Smooth muscle cell (in vitro differentiated cells): ENCODE measurements at regions not wholly inside any gene's neighbourhood (a gene's known extent, or its start where the extent isn't known, plus 50 kb on each side); places are given as distances from the start of the nearest gene placed in this dataset.

Source experiments
- DNase-seq: peaks from one replicate; lab custom pipeline; 2025; ENCODE audit not compliant: unreplicated experiment; lab: John Stamatoyannopoulos, UW
- H2AFZ ChIP-seq: fragments of 200-600 bp; sonication (generic); 2 replicates; pipeline ENCODE4 v1.6.0; 2016; ENCODE audit warnings: antibody characterized with exemption, low read depth, mild to moderate bottlenecking
- H3F3A ChIP-seq: fragments of 200-600 bp; sonication (generic); 2 replicates; pipeline ENCODE4 v1.6.0; 2017; ENCODE audit warnings: antibody characterized with exemption, low read depth
- H3K27ac ChIP-seq: fragments of 200-600 bp; sonication (generic); 2 replicates; pipeline ENCODE4 v1.5.1; 2016; ENCODE audit warnings: low read depth, mild to moderate bottlenecking
- H3K27me3 ChIP-seq: fragments of 200-600 bp; sonication (generic); 2 replicates; pipeline ENCODE4 v1.6.1; 2016; ENCODE audit warnings: low read depth, mild to moderate bottlenecking
- H3K36me3 ChIP-seq: fragments of 200-600 bp; sonication (generic); 2 replicates; pipeline ENCODE4 v1.5.1; 2016; ENCODE audit warnings: low read depth
- H3K4me1 ChIP-seq: fragments of 200-600 bp; sonication (generic); 2 replicates; pipeline ENCODE4 v1.5.1; 2016; ENCODE audit warnings: low read depth
- H3K4me2 ChIP-seq: fragments of 200-600 bp; sonication (generic); 2 replicates; pipeline ENCODE4 v1.6.0; 2016; ENCODE audit warnings: mild to moderate bottlenecking
- H3K4me3 ChIP-seq: fragments of 200-600 bp; sonication (generic); 2 replicates; pipeline ENCODE4 v1.5.1; 2016; ENCODE audit warnings: mild to moderate bottlenecking
- H3K79me2 ChIP-seq: fragments of 200-600 bp; sonication (generic); 2 replicates; pipeline ENCODE4 v1.6.0; 2016; ENCODE audit warnings: low read depth, mild to moderate bottlenecking
- H3K9ac ChIP-seq: fragments of 200-600 bp; sonication (generic); 2 replicates; pipeline ENCODE4 v1.6.0; 2016; ENCODE audit warnings: low read depth
- H3K9me3 ChIP-seq: fragments of 200-600 bp; sonication (generic); replicated peaks from 2 replicates; pipeline ENCODE4 v1.5.1; 2016; ENCODE audit warnings: low read depth
- H4K20me1 ChIP-seq: fragments of 200-600 bp; sonication (generic); 2 replicates; pipeline ENCODE4 v1.6.0; 2016; ENCODE audit warnings: low read depth
- CTCF ChIP-seq: fragments of 200-600 bp; sonication (generic); IDR thresholded peaks from 2 replicates; pipeline ENCODE4 v1.5.1; 2017; ENCODE audit warnings: borderline replicate concordance, mild to moderate bottlenecking, antibody characterized with exemption; ENCODE audit not compliant: insufficient read depth, poor library complexity, severe bottlenecking
- WGBS: methylation state at CpG from one replicate; pipeline ENCODE4 v1.1.7; 2016; ENCODE audit warnings: low lambda C conversion rate; 5-methylcytosine and 5-hydroxymethylcytosine counted together

GRCh38 chr12:74185360-74185759, 352.3 kb upstream of the ATXN7L3B start:
- DNase-seq, result no peak
- no peaks in the 10 kb centered on the region for H3K79me2 ChIP-seq
- no peaks in the 10 kb centered on the region for H3K27me3 ChIP-seq
- TF ChIP-seq CTCF, result no peak
- no peak overlapping the region for H3K9ac ChIP-seq
- no peaks in the 10 kb centered on the region for H4K20me1 ChIP-seq
- H3K4me3 ChIP-seq, result no peak overlapping the region
- no peak overlapping the region for H3K4me2 ChIP-seq
- H3K36me3 ChIP-seq, result no peaks in the 10 kb centered on the region
- no peaks in the 10 kb centered on the region for H3K9me3 ChIP-seq
- no peaks in the 10 kb centered on the region for H3K4me1 ChIP-seq
- 45% methylated on average over 2 of the region's 2 CpGs for WGBS
- H2AFZ ChIP-seq, result no peak overlapping the region
- no peaks in the 10 kb centered on the region for H3F3A ChIP-seq
- H3K27ac ChIP-seq, result no peak overlapping the region

- DNase-seq, result no peak
- H3F3A ChIP-seq, result no peaks in the 10 kb centered on the region
- 65% methylated on average over 2 of the region's 2 CpGs for WGBS
- H3K4me3 ChIP-seq, result no peak overlapping the region
- H3K27ac ChIP-seq, result no peak overlapping the region
- no peak overlapping the region for H2AFZ ChIP-seq
- no peak overlapping the region for H3K4me2 ChIP-seq
- no peak overlapping the region for H3K9ac ChIP-seq
- H3K79me2 ChIP-seq, result no peaks in the 10 kb centered on the region
- H3K4me1 ChIP-seq, result no peaks in the 10 kb centered on the region
- no peaks in the 10 kb centered on the region for H3K9me3 ChIP-seq
- no peak for TF ChIP-seq CTCF
- H3K36me3 ChIP-seq, result no peaks in the 10 kb centered on the region
- no peaks in the 10 kb centered on the region for H3K27me3 ChIP-seq
- no peaks in the 10 kb centered on the region for H4K20me1 ChIP-seq
These were observed 344.4 kb upstream of the ATXN7L3B start for GRCh38 chr12:74193191-74193590.

- no peak overlapping the region for H3K4me3 ChIP-seq
- no peaks in the 10 kb centered on the region for H4K20me1 ChIP-seq
- no peak overlapping the region for H3K9ac ChIP-seq
- no peak overlapping the region for H3K4me2 ChIP-seq
- no peak overlapping the region for H3K27ac ChIP-seq
- no peak for TF ChIP-seq CTCF
- no peaks in the 10 kb centered on the region for H3K79me2 ChIP-seq
- H3K27me3 ChIP-seq, result no peaks in the 10 kb centered on the region
- H3K4me1 ChIP-seq, result no peaks in the 10 kb centered on the region
- H3F3A ChIP-seq, result no peaks in the 10 kb centered on the region
- H3K9me3 ChIP-seq, result no peaks in the 10 kb centered on the region
- no peak overlapping the region for H2AFZ ChIP-seq
- 83% methylated on average over 3 of the region's 3 CpGs for WGBS
- DNase-seq, result no peak
- H3K36me3 ChIP-seq, result no peaks in the 10 kb centered on the region
These were observed 333.4 kb upstream of the ATXN7L3B start for GRCh38 chr12:74204236-74204635.

- no peak overlapping the region for H2AFZ ChIP-seq
- no peak overlapping the region for H3K4me3 ChIP-seq
- H3K36me3 ChIP-seq, result no peaks in the 10 kb centered on the region
- no peak overlapping the region for H3K27ac ChIP-seq
- no peak for DNase-seq
- TF ChIP-seq CTCF, result no peak
- no peaks in the 10 kb centered on the region for H3K9me3 ChIP-seq
- H3K27me3 ChIP-seq, result no peaks in the 10 kb centered on the region
- H3K4me1 ChIP-seq, result no peaks in the 10 kb centered on the region
- no peaks in the 10 kb centered on the region for H3K79me2 ChIP-seq
- H3K4me2 ChIP-seq, result no peak overlapping the region
- H3F3A ChIP-seq, result no peaks in the 10 kb centered on the region
- H3K9ac ChIP-seq, result no peak overlapping the region
- H4K20me1 ChIP-seq, result no peaks in the 10 kb centered on the region
- 88% methylated on average over 3 of the region's 3 CpGs for WGBS
These were observed 309.6 kb upstream of the ATXN7L3B start for GRCh38 chr12:74227846-74228545.
